ENCODE measurements at regions not wholly inside any gene's neighbourhood (a gene's known extent, or its start where the extent isn't known, plus 50 kb on each side); places are given as distances from the start of the nearest gene placed in this dataset.
"Not testable (repeated sequence)": the region's sequence is repeated elsewhere in the genome, so short reads cannot be mapped to it uniquely, and the experiment has no call there.

- not testable (repeated sequence) for H3K18ac ChIP-seq (ENCODE audit: insufficient read length, low read depth, low read length); H2BK20ac ChIP-seq (ENCODE audit: low read depth, low read length, poor library complexity, severe bottlenecking); H4K20me1 ChIP-seq (ENCODE audit: control insufficient read depth, insufficient read depth, insufficient read length); H3K9ac ChIP-seq (ENCODE audit: extremely low read depth, insufficient read length, low read length); H3K27ac ChIP-seq (ENCODE audit: insufficient read length, low read depth, low read length); H4K5ac ChIP-seq (ENCODE audit: insufficient read length, low read depth, low read length); H2BK120ac ChIP-seq (ENCODE audit: low read depth, low read length, poor library complexity, severe bottlenecking); H3K27me3 ChIP-seq (ENCODE audit: insufficient read depth, low read length); H2AK5ac ChIP-seq (ENCODE audit: insufficient read length, low read length); H3T11ph ChIP-seq (ENCODE audit: low read length); H3K23ac ChIP-seq (ENCODE audit: insufficient read length, low read depth, low read length); H3K56ac ChIP-seq (ENCODE audit: insufficient read length, low read depth, low read length); H3K4me2 ChIP-seq (ENCODE audit: insufficient read depth, insufficient read length, low read length); H3K79me2 ChIP-seq (ENCODE audit: insufficient read depth, low read length); H4K91ac ChIP-seq (ENCODE audit: insufficient read length, low read depth, low read length); H3K9me3 ChIP-seq (ENCODE audit: control insufficient read depth, low read depth, low read length); H4K8ac ChIP-seq (replicated peaks; ENCODE audit: insufficient read length, low read depth, low read length); H2BK15ac ChIP-seq (ENCODE audit: low read depth, low read length); H3K27ac Mint-ChIP-seq; H2BK12ac ChIP-seq (ENCODE audit: insufficient read length, low read depth, low read length); H3K14ac ChIP-seq (ENCODE audit: insufficient read depth, low read length); H2BK5ac ChIP-seq (ENCODE audit: insufficient read length, low read length); H3K27me3 Mint-ChIP-seq (ENCODE audit: low read depth); H3K23me2 ChIP-seq (ENCODE audit: insufficient read length, low read depth, low read length, poor library complexity, severe bottlenecking); H3K36me3 Mint-ChIP-seq (ENCODE audit: insufficient read depth in 1 of 3, low read depth in 3 of 3); DNase-seq; H2AFZ ChIP-seq (ENCODE audit: low read length); H3K4ac ChIP-seq (ENCODE audit: low read depth, low read length); H3K9me3 Mint-ChIP-seq; H3K4me3 Mint-ChIP-seq; H3K79me1 ChIP-seq (ENCODE audit: insufficient read depth, low read depth, low read length, poor library complexity, severe bottlenecking); H3K4me1 ChIP-seq (ENCODE audit: insufficient read depth, low read length)
- H3K4me1 Mint-ChIP-seq: peaks cover 11 to 13% of the 10 kb centered on the region in 2 experiments
Observed at GRCh38 chr2:111417026-111417425, 296.3 kb downstream of the BCL2L11 start.

- H4K5ac ChIP-seq (ENCODE audit: insufficient read length, low read depth, low read length); H3K23ac ChIP-seq (ENCODE audit: insufficient read length, low read depth, low read length); H3K79me2 ChIP-seq (ENCODE audit: insufficient read depth, low read length); H3K4me1 ChIP-seq (ENCODE audit: insufficient read depth, low read length); H2BK120ac ChIP-seq (ENCODE audit: low read depth, low read length, poor library complexity, severe bottlenecking); H3K14ac ChIP-seq (ENCODE audit: insufficient read depth, low read length); H3K4ac ChIP-seq (ENCODE audit: low read depth, low read length); H2AK5ac ChIP-seq (ENCODE audit: insufficient read length, low read length); H3K27me3 Mint-ChIP-seq (ENCODE audit: low read depth); H4K8ac ChIP-seq (replicated peaks; ENCODE audit: insufficient read length, low read depth, low read length); H3K79me1 ChIP-seq (ENCODE audit: insufficient read depth, low read depth, low read length, poor library complexity, severe bottlenecking); H3K18ac ChIP-seq (ENCODE audit: insufficient read length, low read depth, low read length); H2BK15ac ChIP-seq (ENCODE audit: low read depth, low read length); H3K27ac Mint-ChIP-seq; H4K91ac ChIP-seq (ENCODE audit: insufficient read length, low read depth, low read length); H3K36me3 Mint-ChIP-seq (ENCODE audit: insufficient read depth in 1 of 3, low read depth in 3 of 3); H3K23me2 ChIP-seq (ENCODE audit: insufficient read length, low read depth, low read length, poor library complexity, severe bottlenecking); H3K9me3 ChIP-seq (ENCODE audit: control insufficient read depth, low read depth, low read length); DNase-seq; H4K20me1 ChIP-seq (ENCODE audit: control insufficient read depth, insufficient read depth, insufficient read length); H2BK12ac ChIP-seq (ENCODE audit: insufficient read length, low read depth, low read length); H2BK5ac ChIP-seq (ENCODE audit: insufficient read length, low read length); H3T11ph ChIP-seq (ENCODE audit: low read length); H3K4me2 ChIP-seq (ENCODE audit: insufficient read depth, insufficient read length, low read length); H3K4me3 Mint-ChIP-seq; H3K9ac ChIP-seq (ENCODE audit: extremely low read depth, insufficient read length, low read length); H3K27ac ChIP-seq (ENCODE audit: insufficient read length, low read depth, low read length); H2AFZ ChIP-seq (ENCODE audit: low read length); H3K9me3 Mint-ChIP-seq; H2BK20ac ChIP-seq (ENCODE audit: low read depth, low read length, poor library complexity, severe bottlenecking); H3K56ac ChIP-seq (ENCODE audit: insufficient read length, low read depth, low read length); H3K27me3 ChIP-seq (ENCODE audit: insufficient read depth, low read length): not testable (repeated sequence)
- no CpG with 5 or more reads among the region's 6 CpGs for WGBS (ENCODE audit: extremely low coverage, insufficient read length, low lambda C conversion rate)
- peaks cover 14 to 15% of the 10 kb centered on the region in 2 experiments for H3K4me1 Mint-ChIP-seq
Observed at GRCh38 chr2:111418091-111418875, 297.6 kb downstream of the BCL2L11 start.

All from H9 (cell line).